ENCODE measurements at regions not wholly inside any gene's neighbourhood (a gene's known extent, or its start where the extent isn't known, plus 50 kb on each side); places are given as distances from the start of the nearest gene placed in this dataset.

DNA sequence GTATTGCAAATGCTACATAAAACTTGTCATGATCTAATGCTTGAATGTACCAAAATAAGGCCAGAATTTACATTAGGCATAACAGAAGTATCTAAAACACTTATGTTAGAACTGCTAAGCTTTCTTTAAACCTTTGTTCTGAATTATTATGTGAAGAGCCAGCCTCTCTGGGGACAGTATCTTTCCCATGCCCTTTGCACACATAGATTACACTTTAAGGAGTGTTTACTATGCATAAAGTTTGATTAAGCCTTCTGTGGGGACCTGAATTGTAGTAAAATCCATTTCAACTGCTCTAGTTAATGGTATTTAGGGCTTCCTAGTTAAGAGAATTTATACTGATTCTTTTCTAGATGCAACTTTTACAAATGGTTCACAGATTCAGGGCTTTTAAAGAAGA is 444.7 kb downstream of the IPMK start:
- DNase-seq, result no peak
- intact Hi-C loops (cut with DNase I), result no loop called here
- no peak for ATAC-seq

DNA sequence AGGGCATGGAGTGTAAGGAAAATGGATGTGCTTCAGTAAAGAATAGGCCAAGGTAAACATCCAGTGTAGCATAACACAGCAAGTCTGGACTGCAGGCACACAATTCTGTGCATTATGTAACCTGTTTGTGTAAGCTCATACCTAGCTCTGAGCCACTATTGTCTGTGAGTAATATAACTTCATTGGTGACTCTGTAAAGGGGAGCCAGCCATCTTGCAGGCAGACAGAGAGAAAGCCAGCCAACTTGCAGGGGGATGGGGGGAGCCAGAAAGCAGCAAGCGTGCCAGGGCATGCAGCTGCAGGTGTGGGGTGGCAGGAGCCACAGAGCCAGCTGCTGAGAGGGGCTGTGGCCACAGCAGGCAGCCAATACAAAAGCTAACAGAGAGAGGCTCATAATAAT is 449.2 kb downstream of the IPMK start:
- ATAC-seq, result no peak
- DNase-seq, result no peak
- intact Hi-C loops (cut with DNase I), result no loop called here

DNA sequence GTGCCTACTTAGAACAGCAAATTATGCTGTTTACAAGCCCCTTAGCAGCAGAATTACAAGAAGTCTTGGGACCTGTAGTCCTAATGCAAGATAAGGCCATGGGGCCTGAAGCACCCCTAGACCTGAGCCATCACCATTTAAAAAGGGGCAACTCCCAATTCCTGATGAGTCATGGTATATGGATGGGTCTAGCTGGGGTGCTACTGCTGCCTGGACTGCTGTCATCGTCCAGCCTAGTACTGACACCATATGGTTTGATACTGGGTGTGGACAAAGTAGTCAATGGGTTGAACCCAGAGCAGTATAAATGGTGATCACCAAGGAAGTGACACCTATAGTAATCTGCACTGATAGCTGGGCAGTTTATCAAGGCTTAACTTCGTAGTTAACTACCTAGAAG is 450.0 kb downstream of the IPMK start:
- DNase-seq, result no peak
- intact Hi-C loops (cut with DNase I), result no loop called here
- no peak for ATAC-seq

DNA sequence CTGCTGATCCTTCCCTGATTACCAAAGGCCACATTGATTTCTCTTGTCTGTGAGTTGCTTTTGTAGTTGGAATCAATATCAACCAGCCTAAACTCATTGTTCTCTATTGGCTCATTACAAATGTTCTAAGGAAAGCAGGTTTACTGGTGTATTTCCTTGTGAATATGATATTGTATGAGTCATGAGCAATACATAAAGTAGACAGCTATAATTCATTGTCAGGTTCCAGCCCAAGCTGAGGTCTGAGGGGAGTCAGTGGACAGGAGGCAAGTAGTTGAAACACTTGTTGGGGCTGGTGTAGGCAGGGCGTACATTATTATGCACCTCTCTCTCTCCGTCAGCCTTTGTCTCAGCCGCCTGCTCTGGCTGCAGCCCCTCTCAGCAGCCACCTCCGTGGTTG is 451.7 kb downstream of the IPMK start:
- DNase-seq (no peak), ATAC-seq (no peak)
- intact Hi-C loops (cut with DNase I), result no loop called here

DNA sequence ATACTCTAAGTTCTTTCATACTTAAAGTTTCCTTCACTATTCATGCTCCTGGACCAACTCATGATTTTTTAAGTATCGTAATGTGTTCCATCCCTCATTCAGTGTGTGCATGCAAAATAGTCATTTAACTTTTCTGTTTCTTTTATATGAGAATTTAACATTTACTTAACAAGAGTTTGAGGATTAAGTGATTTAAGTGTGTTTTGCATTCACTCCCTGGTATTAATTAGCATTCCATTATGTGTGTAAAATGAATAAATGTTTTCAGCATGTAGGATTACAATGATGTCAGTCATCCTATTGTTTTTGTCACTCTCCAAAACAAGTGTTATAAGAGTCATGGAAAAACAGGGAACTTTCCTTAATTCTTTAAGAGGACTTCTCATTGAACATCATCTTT is 457.7 kb downstream of the IPMK start:
- DNase-seq (no peak), ATAC-seq (no peak)
- intact Hi-C loops (cut with DNase I), result no loop called here

DNA sequence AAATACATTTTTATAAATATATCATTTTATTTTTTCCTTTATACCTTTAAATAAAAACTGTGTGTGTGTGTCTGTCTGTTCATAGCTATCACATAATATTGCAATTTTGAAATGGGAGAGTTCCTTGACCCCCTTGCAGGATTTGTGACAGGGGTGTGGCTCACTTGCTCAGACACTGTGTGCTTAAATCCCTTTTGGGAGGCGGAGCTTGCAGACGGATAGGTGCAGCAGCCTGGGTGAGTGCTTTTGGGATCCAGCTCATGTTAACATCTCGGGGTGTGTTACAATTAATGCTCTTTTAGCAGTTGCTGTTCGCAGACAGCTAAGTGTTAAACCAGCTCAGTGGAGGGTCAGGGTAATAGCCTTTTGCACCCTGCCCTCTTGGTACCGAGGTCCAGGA is 459.8 kb downstream of the IPMK start:
- intact Hi-C loops (cut with DNase I), result no loop called here
- ATAC-seq (no peak), DNase-seq (no peak)

DNA sequence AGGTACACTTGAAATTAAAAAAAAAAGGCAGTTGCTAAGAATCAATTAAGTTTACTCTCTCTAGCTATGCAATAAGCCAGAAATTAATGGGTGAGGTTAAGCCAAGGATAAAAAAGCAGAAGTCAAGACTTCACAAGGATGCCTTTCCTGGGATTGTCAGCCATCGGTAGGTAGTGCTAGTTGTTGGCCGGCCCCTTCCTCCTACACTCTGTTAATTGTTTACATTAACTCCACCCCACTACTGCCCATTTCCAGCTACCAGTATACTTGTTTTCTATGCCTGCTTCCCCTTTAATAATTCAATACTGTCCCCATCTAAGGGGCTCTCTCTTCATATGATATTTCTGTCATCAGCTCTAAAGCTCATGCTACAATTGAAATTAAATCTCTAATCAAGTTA is 461.0 kb downstream of the IPMK start:
- no peak for ATAC-seq
- DNase-seq, result no peak
- intact Hi-C loops (cut with DNase I), result no loop called here

DNA sequence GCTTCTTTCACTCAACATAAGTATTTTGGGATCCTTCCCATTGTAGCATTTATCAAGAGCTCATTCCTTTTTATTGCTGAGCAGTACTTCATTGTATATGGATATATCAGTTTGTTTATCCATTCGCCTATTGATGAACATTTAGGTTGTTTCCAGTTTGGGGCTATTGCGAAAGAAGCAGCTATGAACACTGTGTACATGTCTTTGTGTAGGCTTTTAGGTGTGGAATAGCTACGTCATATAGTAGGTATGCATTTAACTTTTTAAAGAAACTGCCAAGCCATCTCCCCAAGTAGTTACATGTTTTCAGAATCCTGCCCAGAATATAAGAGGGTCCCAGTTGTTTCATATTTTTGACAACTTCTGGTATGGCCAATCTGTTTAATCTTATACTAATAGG is 468.1 kb downstream of the IPMK start:
- ATAC-seq, result no peak
- DNase-seq, result no peak
- intact Hi-C loops (cut with DNase I), result no loop called here

DNA sequence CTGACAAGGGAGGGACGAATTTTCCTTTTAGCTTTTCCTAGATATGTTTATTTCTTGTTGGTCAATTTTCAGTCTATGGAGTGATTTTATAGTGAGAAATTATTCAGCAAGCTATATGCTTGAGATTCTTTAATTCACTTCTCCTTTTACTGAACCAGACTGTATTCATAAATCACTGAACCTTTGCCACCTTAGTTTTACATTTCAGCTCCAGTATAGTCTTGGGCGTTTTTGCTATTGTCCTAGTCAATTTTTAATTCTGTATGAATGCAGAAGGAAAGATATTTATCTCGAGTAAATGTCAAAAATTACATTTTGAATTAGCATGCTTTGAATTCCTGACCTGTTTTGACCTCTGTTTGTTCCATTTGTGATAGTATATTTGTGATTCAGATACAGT is 468.9 kb downstream of the IPMK start:
- intact Hi-C loops (cut with DNase I), result no loop called here
- no peak for DNase-seq
- no peak for ATAC-seq

DNA sequence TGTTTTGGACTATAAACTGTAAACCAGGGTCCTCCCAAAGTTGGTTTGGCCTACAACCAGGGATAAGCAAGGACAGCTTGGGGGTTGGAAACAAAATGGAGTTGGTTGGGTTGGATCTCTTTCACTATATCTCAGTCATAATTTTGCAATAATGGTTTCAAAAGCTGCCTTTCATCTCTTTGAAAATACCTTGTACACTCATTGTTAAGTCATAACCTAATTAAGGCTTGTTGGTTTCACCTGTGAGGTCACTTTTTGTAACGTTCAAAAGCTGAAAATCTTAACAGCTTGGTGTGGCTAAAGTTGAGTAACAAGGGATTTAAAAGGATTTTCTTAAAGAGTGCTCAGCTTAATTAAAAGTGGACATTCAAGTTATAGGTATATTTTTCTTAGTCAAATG is 476.1 kb downstream of the IPMK start:
- ATAC-seq (no peak), DNase-seq (no peak)
- intact Hi-C loops (cut with DNase I), result no loop called here

DNA sequence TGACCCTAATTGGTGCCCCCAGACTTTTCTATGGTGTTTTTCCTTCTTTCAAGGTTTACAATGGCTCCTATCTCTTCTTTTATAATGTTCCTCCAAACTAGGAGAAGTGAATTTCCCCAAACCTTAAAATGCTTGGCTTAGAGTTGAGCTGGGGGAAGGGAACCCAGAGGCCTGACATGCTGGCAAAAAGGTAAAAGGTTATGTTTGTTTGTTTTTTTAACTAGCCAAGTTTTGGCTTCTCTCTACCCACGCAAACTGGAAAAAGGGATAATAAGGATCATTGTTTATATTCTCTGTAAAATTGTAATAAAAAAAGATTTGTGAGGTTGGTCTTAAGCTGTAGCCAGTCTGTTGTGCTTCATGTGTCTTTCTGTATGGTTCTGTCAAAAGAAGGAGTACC is 477.0 kb downstream of the IPMK start:
- ATAC-seq (no peak), DNase-seq (no peak)
- intact Hi-C loops (cut with DNase I), result no loop called here

DNA sequence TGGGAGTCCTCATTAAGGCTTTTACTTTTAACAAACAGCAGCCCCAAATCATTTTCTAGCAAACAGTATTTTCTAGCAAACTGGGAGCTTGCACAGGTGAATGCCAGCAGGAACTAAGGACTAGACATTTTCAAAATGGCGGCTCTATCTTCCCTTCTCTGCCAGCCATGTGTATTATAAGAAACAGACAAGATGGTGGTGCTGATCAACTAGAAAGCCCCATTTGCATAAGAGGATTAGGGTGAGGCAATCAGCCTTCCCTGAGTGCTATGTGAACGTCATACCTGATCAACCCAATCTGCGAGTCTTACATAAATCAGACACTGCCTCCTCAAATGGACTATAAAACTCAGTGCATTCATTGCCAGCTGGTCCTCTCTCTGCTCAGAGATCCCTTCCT is 479.6 kb downstream of the IPMK start:
- intact Hi-C loops (cut with DNase I), result no loop called here
- ATAC-seq, result no peak
- no peak for DNase-seq

DNA sequence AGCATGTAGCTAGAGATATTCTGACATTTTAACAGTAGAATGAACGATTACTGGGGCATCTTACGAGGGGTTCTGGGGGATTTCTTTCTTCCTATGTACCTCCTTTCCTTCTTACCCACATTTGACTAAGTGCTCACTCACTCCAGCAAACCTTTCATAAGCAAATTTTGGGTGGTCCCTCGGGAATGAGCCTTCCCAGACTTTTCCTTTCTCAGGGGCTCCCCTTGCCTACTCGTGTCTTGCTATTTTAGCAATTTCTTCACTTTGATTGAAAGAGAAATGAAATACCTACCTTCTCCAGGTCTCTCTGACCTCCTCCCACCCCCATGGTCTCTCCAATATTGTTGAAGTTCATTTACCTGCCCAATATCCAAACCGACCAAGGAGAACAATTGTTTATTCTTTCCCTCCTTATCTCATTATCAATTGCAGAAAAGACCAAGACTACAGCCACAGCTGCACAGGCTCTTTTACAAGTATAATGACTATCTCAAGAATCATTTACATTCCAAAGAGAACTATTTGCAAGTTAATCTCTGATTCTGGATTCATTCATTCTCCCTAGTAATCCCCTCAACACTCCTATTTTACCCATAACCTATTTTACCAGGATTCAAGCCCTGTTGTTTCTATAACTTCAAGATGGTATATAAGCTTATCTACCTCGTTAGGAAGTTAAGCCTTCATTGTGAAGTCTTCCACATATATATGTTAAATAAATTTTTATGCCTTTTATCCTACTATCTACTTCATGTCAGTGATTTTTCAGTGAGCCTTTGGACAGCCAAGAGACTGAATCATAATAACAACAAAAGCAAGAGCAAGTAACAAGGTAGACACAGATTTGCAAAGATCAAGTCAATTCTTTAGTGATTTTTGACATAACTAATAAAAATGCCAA is 480.6 kb downstream of the IPMK start:
- intact Hi-C loops (cut with DNase I), result no loop called here
- DNase-seq (no peak), ATAC-seq (no peak)

DNA sequence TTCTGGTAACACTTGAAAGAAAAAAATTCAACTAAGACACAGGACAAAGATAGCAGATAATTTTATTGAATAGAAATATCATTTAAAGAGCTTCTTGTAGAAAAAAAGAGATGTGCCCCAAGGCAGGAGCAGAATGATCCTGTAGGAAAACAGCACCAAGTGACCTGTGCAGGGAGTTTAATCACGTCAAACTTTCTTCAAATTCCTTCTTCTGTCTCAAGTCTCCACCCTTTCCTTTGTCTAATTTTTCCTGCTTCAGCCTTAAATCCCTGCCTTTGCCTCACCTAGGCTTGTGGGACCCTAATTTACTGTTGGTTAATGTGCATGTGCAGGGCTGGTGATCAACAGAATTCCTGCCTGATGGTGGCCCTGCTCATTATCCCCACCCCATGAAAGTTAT is 481.4 kb downstream of the IPMK start:
- ATAC-seq (no peak), DNase-seq (no peak)
- intact Hi-C loops (cut with DNase I), result no loop called here

DNA sequence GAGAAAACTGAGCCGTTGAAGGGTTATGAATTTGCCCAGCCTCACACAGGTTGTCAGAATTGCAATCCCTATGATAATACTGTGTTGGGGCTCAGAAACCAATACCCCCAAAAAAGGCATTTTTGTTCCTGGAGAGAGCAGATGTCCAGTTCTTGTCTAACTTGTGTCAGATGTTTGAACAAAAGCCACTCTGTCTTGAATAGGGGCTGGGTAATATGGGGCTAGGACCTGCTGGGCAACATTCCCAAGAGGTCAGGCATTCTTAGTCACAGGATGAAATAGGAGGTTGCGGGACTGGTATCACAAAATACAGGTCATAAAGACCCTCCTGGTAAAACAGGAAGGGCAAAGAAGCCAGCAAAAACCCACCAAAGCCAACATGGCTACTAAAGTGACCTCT is 482.1 kb downstream of the IPMK start:
- intact Hi-C loops (cut with DNase I), result no loop called here
- ATAC-seq (no peak), DNase-seq (no peak)

DNA sequence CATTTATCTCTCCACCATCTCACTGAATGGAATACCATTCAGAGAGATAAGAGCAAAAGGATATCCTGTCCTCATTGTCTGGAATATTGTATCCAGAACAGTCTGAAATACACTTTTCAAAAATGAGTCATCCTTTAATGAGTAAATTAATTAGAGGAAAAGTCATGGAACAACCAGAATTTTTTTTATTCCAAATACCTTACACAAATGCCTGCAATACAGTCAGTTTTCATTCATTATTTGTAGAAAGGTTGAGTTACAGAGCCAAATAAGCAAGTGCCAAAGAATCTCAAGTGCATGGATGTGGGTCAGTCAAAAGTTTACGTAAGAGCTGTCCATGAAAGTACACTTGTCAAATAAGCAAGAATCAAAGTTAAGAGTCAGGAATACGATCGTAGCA is 482.6 kb downstream of the IPMK start:
- DNase-seq, result no peak
- ATAC-seq, result no peak

DNA sequence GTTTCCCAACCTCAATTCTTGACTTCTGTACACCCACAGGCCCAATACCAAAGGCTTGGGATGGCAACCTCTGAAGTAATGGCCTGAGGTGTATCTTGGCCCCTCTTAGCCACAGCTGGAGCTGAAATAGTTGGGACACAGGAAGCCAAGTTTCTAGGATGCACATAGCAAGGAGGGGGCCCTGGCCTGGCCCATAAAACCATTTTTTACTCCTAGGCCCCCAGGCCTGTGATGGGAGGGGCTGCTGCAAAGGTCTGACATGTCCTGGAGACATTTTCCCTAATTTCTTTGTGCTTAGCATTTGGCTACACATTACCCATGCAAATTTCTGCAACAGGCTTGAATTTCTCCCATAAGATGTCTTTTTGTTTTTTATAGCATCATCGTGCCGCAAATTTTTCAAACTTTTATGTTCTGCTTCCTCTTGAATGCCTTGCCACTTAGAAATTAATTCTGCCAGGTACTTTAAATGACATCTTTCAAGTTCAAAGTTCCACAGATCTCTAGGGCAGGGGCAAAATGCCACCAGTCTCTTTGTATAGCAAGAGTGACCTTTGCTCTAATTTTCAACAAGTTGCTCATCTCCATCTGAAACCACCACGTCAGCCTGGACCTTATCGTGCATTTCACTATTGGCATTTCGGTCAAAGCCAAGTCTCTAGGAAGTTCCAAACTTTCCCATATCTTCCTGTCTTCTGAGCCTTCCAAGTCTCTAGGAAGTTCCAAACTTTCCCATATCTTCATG is 490.8 kb downstream of the IPMK start:
- DNase-seq (no peak), ATAC-seq (no peak)
- intact Hi-C loops (cut with DNase I), result no loop called here

More for the DNA sequence above, 482.6 kb downstream of the IPMK start:
- intact Hi-C loops (cut with DNase I), result no loop called here

DNA sequence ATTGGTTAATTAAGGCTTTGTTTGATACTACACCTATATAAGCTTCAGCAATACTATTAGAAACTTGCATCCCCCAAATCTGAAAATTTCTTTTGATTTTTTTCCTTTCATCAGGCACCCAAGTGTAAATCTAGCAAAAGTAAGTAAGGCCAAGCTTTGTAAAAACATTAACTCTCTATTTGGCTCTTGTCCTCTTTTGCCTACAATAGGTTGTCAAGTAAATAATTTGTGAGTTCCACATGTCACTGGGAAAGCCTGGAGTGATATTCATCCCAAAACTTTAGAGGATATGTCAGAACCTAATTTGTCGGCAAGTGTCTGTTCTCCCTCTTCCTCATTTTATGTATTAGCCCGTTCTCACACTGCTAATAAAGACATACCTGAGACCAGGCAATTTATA is 492.4 kb downstream of the IPMK start:
- DNase-seq (no peak), ATAC-seq (no peak)
- intact Hi-C loops (cut with DNase I), result no loop called here

DNA sequence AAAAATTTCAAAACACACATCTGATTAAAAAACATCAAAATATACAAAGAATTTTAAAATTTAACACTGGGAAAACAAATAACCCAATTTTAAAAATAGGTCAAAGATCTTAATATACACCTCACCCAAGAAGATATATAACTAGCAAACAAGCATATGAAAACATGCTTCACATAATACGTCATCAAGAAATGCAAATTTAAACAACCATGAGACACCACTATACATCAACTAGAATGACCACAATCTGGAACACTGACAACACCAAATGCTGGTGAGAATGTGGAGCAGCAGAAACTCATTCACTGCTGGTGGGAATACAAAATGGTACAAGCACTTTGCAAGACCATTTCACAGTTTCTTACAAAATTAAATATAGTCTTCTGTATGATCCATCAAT is 498.4 kb downstream of the IPMK start:
- ATAC-seq, result no peak
- no peak for DNase-seq
- intact Hi-C loops (cut with DNase I), result no loop called here

DNA sequence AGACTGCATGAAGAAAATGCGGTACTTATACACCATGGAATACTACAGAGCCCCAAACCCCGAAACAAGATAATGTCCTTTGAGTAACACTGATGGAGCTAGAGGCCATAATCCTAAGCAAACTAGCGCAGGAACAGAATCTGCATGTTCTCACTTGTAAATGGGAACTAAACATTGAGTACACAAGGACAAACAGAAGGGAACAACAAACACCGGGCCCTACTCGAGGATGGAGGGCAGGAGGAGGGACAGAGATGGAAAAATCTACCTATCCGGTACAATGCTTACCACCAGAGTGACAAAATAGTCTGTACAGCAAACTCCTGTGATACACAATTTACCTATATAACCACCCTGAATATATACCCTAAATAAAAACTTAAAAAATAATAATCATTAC is 507.9 kb downstream of the IPMK start:
- DNase-seq (no peak), ATAC-seq (no peak)
- intact Hi-C loops (cut with DNase I), result no loop called here

DNA sequence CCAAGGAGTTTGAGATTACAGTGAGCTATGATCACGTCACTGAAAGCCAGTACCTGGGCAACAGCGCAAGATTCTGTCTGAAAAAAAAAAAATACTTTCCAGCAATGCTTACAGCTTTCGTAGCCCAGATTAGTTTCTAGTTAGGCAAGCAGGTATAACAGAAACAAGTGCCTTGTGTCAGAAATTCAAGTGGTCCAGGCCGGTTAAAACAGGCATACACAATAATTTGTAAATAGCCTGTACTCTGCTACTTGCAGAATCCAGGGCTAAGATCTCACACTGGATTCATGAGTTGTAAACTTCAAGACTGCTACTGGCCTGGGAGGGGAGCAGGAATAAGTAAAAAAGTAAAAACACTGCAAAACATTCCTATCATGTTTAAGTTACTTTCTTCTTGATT is 512.9 kb downstream of the IPMK start:
- no peak for ATAC-seq
- intact Hi-C loops (cut with DNase I), result no loop called here
- no peak for DNase-seq
